K562 (cell line): ENCODE measurements at regions not wholly inside any gene's neighbourhood (a gene's known extent, or its start where the extent isn't known, plus 50 kb on each side); places are given as distances from the start of the nearest gene placed in this dataset.

Experiments
- CBX2 ChIP-seq: fragments of 200-600 bp; sonication (generic); IDR thresholded peaks from one replicate; pipeline ENCODE4 v1.6.1; 2012; ENCODE audit warnings: mild to moderate bottlenecking, low read length, inconsistent platforms; ENCODE audit not compliant: insufficient read depth, poor library complexity, severe bottlenecking
- DLX4 ChIP-seq: fragments of 250-450 bp; sonication (Bioruptor Pico); IDR thresholded peaks from 2 replicates; pipeline ENCODE4 v1.6.1; 2021; ENCODE audit warnings: mild to moderate bottlenecking
- JUND ChIP-seq, 2 experiments: IDR thresholded peaks; 2 replicates in 1 of 2; 3 replicates in 1 of 2; pipeline ENCODE4 v1.6.1; 2011; ENCODE audit warnings: borderline replicate concordance in 2 of 2, low read depth in 2 of 2, low read length in 2 of 2, improper control_type of control experiment in 1 of 2, missing biosample characterization in 1 of 2, missing genetic modification characterization in 1 of 2, missing genetic modification reagents in 1 of 2
- NUFIP1 ChIP-seq: fragments of 450-650 bp; IDR thresholded peaks from 2 replicates; pipeline ENCODE4 v1.6.1; 2018; ENCODE audit not compliant: partially characterized antibody
- PCBP1 ChIP-seq: fragments of 200-400 bp; formaldehyde crosslinking; IDR thresholded peaks from 2 replicates; pipeline ENCODE4 v1.6.1; 2018; ENCODE audit warnings: mild to moderate bottlenecking, low read depth, low read length; ENCODE audit not compliant: poor library complexity, severe bottlenecking
- POLR2G ChIP-seq: fragments of 200-400 bp; formaldehyde crosslinking; IDR thresholded peaks from 2 replicates; pipeline ENCODE4 v1.6.1; 2017; ENCODE audit warnings: low read depth, mild to moderate bottlenecking, antibody characterized with exemption, low read length, moderate library complexity
- ZNF644 ChIP-seq: fragments of 200-800 bp; sonication (Bioruptor generic); IDR thresholded peaks from 2 replicates; pipeline ENCODE4 v1.6.1; 2016; ENCODE audit warnings: low read depth, missing genetic modification characterization, missing compliant biosample characterization
- TF ChIP-seq, protein P1 (sequence below): fragments of 450-650 bp; IDR thresholded peaks from one replicate; pipeline ENCODE4 v1.6.1; 2018; ENCODE audit warnings: mild to moderate bottlenecking, moderate library complexity; ENCODE audit not compliant: partially characterized antibody
- TF ChIP-seq, protein P2 (sequence below), 2 experiments: fragments of 450-650 bp; IDR thresholded peaks; 2 replicates each; pipeline ENCODE4 v1.6.1; 2016

DNA sequence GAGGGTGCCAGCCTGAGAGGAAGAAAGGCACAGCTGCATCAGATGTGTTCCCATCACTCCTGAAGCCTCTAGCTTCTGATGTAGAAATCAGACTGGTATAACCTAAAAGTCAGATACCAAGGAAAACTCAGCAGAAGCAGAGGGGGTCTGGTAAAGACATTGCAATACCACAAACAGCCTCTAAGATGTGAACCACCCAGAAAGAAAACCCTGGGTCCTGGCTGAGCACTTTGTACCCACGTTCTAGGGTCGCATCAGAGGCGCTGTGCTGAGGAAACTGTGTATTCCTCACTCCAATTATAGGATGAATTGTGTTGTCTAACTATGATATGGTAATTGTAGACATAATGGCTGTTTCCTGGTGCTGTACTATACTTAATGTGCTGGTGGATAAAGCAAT is 275.6 kb downstream of the IRX2 start (continued):
- TF ChIP-seq, protein P1, sequence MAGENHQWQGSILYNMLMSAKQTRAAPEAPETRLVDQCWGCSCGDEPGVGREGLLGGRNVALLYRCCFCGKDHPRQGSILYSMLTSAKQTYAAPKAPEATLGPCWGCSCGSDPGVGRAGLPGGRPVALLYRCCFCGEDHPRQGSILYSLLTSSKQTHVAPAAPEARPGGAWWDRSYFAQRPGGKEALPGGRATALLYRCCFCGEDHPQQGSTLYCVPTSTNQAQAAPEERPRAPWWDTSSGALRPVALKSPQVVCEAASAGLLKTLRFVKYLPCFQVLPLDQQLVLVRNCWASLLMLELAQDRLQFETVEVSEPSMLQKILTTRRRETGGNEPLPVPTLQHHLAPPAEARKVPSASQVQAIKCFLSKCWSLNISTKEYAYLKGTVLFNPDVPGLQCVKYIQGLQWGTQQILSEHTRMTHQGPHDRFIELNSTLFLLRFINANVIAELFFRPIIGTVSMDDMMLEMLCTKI: no peak
- no peak for TF ChIP-seq PCBP1
- TF ChIP-seq ZNF644: no peak
- TF ChIP-seq JUND (IDR thresholded peaks at IDR 0.05; ENCODE audit: borderline replicate concordance, low read depth, low read length): no peak
- TF ChIP-seq JUND (tag; IDR thresholded peaks at IDR 0.05; ENCODE audit: borderline replicate concordance, low read depth, low read length): no peak
- TF ChIP-seq, protein P2, sequence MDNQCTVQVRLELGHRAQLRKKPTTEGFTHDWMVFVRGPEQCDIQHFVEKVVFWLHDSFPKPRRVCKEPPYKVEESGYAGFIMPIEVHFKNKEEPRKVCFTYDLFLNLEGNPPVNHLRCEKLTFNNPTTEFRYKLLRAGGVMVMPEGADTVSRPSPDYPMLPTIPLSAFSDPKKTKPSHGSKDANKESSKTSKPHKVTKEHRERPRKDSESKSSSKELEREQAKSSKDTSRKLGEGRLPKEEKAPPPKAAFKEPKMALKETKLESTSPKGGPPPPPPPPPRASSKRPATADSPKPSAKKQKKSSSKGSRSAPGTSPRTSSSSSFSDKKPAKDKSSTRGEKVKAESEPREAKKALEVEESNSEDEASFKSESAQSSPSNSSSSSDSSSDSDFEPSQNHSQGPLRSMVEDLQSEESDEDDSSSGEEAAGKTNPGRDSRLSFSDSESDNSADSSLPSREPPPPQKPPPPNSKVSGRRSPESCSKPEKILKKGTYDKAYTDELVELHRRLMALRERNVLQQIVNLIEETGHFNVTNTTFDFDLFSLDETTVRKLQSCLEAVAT (IDR thresholded peaks at IDR 0.05): no peak
- no peak for TF ChIP-seq NUFIP1
- no peak for TF ChIP-seq DLX4 (CRISPR knock-in tag)
- no peak for TF ChIP-seq POLR2G
- TF ChIP-seq CBX2: no peak
